ENCODE measurements at regions not wholly inside any gene's neighbourhood (a gene's known extent, or its start where the extent isn't known, plus 50 kb on each side); places are given as distances from the start of the nearest gene placed in this dataset.
"Not testable (repeated sequence)": the region's sequence is repeated elsewhere in the genome, so short reads cannot be mapped to it uniquely, and the experiment has no call there.

- DNase-seq (ENCODE audit: low spot score), result not testable (repeated sequence)
These were observed 890.3 kb upstream of the GOT2 start for GRCh38 chr16:59624381-59624780.

GRCh38 chr16:59614466-59615240 is 880.5 kb upstream of the GOT2 start:
- DNase-seq (ENCODE audit: low spot score), result no peak

GRCh38 chr16:59612910-59613620 is 878.9 kb upstream of the GOT2 start:
- not testable (repeated sequence) for DNase-seq (ENCODE audit: low spot score)

GRCh38 chr16:59612094-59612493 is 878.0 kb upstream of the GOT2 start:
- DNase-seq (ENCODE audit: low spot score), result no peak

GRCh38 chr16:59611556-59611955 is 877.4 kb upstream of the GOT2 start:
- no peak for DNase-seq (ENCODE audit: low spot score)

GRCh38 chr16:59605706-59606105 is 871.6 kb upstream of the GOT2 start:
- DNase-seq (ENCODE audit: low spot score), result no peak

- DNase-seq (ENCODE audit: low spot score), result no peak
These were observed 870.2 kb upstream of the GOT2 start for GRCh38 chr16:59604354-59604753.

GRCh38 chr16:59601452-59601851 is 867.3 kb upstream of the GOT2 start:
- DNase-seq (ENCODE audit: low spot score), result no peak

- no peak for DNase-seq (ENCODE audit: low spot score)
These were observed 863.2 kb upstream of the GOT2 start for GRCh38 chr16:59597269-59597668.

GRCh38 chr16:59596693-59597092 is 862.6 kb upstream of the GOT2 start:
- DNase-seq (ENCODE audit: low spot score), result no peak

GRCh38 chr16:59593194-59593661 is 859.1 kb upstream of the GOT2 start:
- DNase-seq (ENCODE audit: low spot score), result peak; percentile 43

- DNase-seq (ENCODE audit: low spot score), result no peak
These were observed 857.4 kb upstream of the GOT2 start for GRCh38 chr16:59591480-59591879.

GRCh38 chr16:59590845-59591244 is 856.7 kb upstream of the GOT2 start:
- no peak for DNase-seq (ENCODE audit: low spot score)

GRCh38 chr16:59586331-59586730 is 852.2 kb upstream of the GOT2 start:
- DNase-seq (ENCODE audit: low spot score), result no peak

GRCh38 chr16:59574296-59574695 is 840.2 kb upstream of the GOT2 start:
- DNase-seq (ENCODE audit: low spot score), result no peak

- DNase-seq (ENCODE audit: low spot score), result peak; percentile 15
These were observed 839.6 kb upstream of the GOT2 start for GRCh38 chr16:59573528-59574271.

GRCh38 chr16:59567496-59567895 is 833.4 kb upstream of the GOT2 start:
- DNase-seq (ENCODE audit: low spot score), result no peak

GRCh38 chr16:59566446-59566845 is 832.3 kb upstream of the GOT2 start:
- no peak for DNase-seq (ENCODE audit: low spot score)

- no peak for DNase-seq (ENCODE audit: low spot score)
These were observed 824.6 kb upstream of the GOT2 start for GRCh38 chr16:59558679-59559078.

GRCh38 chr16:59552164-59552563 is 818.0 kb upstream of the GOT2 start:
- no peak for DNase-seq (ENCODE audit: low spot score)

GRCh38 chr16:59545721-59546120 is 811.6 kb upstream of the GOT2 start:
- no peak for DNase-seq (ENCODE audit: low spot score)

GRCh38 chr16:59543641-59544040 is 809.5 kb upstream of the GOT2 start:
- peak; percentile 6 for DNase-seq (ENCODE audit: low spot score)

GRCh38 chr16:59540621-59541020 is 806.5 kb upstream of the GOT2 start:
- DNase-seq (ENCODE audit: low spot score), result no peak

Measured in AG08396 (cell line).